Subcutaneous abdominal adipose tissue (tissue), 5 donors: ENCODE measurements at regions not wholly inside any gene's neighbourhood (a gene's known extent, or its start where the extent isn't known, plus 50 kb on each side); places are given as distances from the start of the nearest gene placed in this dataset.

Experiments
- H3K27ac ChIP-seq: one replicate; pipeline ENCODE4 v1.7.0; 2013; ENCODE audit warnings: low read depth, mild to moderate bottlenecking, inconsistent platforms, low read length, moderate library complexity
- H3K27me3 ChIP-seq, 5 donors: one replicate each; pipeline ENCODE4 v1.7.0; 2013; ENCODE audit warnings: low read length in 5 of 5, inconsistent platforms in 1 of 5; ENCODE audit not compliant: control insufficient read depth in 5 of 5, insufficient read depth in 4 of 5
- H3K36me3 ChIP-seq, 5 donors: one replicate each; pipeline ENCODE4 v1.7.0; 2013; ENCODE audit warnings: low read length in 5 of 5; ENCODE audit not compliant: control insufficient read depth in 5 of 5, insufficient read depth in 5 of 5
- H3K4me1 ChIP-seq, 5 donors: one replicate each; pipeline ENCODE4 v1.7.0; 2013; ENCODE audit warnings: low read length in 5 of 5, mild to moderate bottlenecking in 3 of 5, moderate library complexity in 1 of 5; ENCODE audit not compliant: control insufficient read depth in 5 of 5, insufficient read depth in 5 of 5
- H3K4me3 ChIP-seq, 5 donors: one replicate each; pipeline ENCODE4 v1.7.0; 2013; ENCODE audit warnings: low read length in 5 of 5, low read depth in 1 of 5
- H3K9ac ChIP-seq, 5 donors: one replicate each; pipeline ENCODE4 v1.7.0; 2013; ENCODE audit warnings: low read length in 5 of 5, mild to moderate bottlenecking in 4 of 5, moderate library complexity in 3 of 5
- H3K9me3 ChIP-seq, 5 donors: one replicate each; pipeline ENCODE4 v1.7.0; 2013; ENCODE audit warnings: low read length in 5 of 5; ENCODE audit not compliant: control insufficient read depth in 5 of 5
- donor health status: healthy.
- donor health status: healthy.
- donor health status: healthy.
- donor health status: healthy.
- donor health status: healthy.

DNA sequence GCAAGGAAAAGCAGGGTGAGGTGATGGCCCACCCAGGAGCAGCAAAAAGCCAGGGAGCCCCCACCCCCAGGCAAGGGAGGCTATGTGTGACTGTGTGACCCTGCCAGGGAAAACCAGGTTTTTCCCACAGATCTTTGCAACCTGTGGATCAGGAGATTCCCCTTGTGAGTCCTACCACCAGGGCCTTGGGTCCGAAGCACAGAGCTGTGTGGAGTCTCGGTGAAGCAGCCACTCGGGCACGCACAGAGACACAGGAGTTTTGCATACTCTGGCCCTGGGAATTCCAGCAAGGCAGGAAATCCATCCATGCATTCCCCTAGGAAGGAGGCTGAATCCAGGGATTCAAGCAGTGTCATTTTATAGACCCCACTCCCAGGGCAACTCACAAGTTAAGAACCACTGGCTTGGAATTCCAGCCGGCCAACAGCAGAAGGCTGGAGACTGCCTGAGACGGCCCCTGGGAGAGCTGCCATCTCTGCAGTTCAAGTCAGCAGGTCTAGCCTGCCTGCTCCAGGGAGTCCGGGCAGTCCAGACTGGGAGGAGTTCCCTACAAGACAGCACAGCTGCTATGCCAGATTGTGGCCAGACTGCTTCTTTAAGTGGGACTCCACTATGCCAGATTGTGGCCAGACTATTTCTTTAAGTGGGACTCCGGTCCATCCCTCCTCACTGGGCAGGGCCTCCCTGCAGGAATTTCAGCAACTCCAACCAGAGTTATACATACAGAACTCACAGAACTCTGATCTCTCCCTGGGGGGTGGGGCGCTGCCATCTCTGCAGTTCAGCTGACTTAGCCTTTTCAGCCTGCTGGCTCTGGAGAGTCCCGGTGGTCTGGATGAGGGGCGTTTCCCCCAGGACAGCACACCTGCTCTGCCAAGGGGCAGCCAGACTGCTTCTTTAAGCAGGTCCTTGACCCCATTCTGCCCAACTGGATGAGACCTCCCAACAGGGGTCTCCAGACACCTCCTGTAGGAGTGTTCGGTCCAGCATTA lies 85.1 kb upstream of the ADAD1 start:
- Histone ChIP-seq H3K4me3 (no peak overlapping the region), H3K9ac (no peak overlapping the region), H3K36me3 (peaks cover 27 to 46% (median 32%) of the 10 kb centered on the region in 5 donors), H3K27ac (no peak overlapping the region), H3K9me3 (no peaks in the 10 kb centered on the region), H3K4me1 (peaks cover 0 to 4% (median 0%) of the 10 kb centered on the region in 5 donors), H3K27me3 (no peaks in the 10 kb centered on the region)

DNA sequence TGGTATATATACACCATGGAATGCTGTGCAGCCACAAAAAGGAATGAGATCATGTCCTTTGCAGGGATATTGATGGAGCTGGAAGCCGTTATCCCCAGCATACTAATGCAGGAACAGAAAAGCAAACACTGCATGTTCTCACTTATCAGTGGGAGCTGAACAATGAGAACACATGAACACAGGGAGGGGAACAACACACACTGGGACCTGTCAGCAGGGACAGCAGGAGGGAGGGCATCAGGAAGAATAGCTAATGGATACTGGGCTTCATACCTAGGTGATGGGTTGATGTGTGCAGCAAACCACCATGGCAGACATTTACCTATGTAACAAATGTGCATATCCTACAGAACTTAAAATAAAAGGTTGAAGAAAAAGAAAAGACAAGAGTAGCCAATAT lies 81.1 kb upstream of the ADAD1 start:
- H3K9ac ChIP-seq = no peak overlapping the region
- no peak overlapping the region for H3K4me3 ChIP-seq
- H3K27ac ChIP-seq = no peak overlapping the region
- H3K36me3 ChIP-seq = peaks cover 11 to 34% (median 26%) of the 10 kb centered on the region in 5 donors
- no peaks in the 10 kb centered on the region for H3K27me3 ChIP-seq
- no peaks in the 10 kb centered on the region for H3K9me3 ChIP-seq
- H3K4me1 ChIP-seq = peaks cover 0 to 4% (median 0%) of the 10 kb centered on the region in 5 donors

DNA sequence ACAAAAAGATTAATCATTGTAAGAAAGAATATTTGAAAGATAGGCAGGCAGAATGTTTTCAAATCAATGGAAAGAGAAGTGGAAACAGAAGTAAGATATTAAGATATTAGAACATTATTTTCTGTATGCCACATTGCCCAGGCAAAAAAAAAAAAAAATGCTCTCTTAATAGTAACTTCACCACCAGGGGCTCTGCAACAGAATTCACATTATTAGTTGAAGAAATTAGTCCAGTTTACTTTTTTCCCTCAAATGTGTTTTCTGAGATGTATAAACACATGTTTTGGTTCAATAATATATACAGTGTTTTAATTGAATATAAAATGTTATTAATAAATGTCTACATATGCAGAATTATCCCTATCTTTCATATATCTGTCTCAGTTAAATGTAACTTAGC lies 78.0 kb upstream of the ADAD1 start:
- peaks cover 10 to 36% (median 20%) of the 10 kb centered on the region in 5 donors for H3K36me3 ChIP-seq
- H3K4me1 ChIP-seq = no peaks in the 10 kb centered on the region
- H3K9me3 ChIP-seq = no peaks in the 10 kb centered on the region
- H3K27ac ChIP-seq = no peak overlapping the region
- no peak overlapping the region for H3K9ac ChIP-seq
- H3K27me3 ChIP-seq = no peaks in the 10 kb centered on the region
- no peak overlapping the region for H3K4me3 ChIP-seq

GRCh38 chr4:122305853-122306252 lies 73.0 kb upstream of the ADAD1 start:
- Histone ChIP-seq H3K27me3 (no peaks in the 10 kb centered on the region), H3K27ac (no peak overlapping the region), H3K4me3 (no peak overlapping the region), H3K9me3 (no peaks in the 10 kb centered on the region), H3K36me3 (peaks cover 21 to 60% (median 48%) of the 10 kb centered on the region in 5 donors), H3K4me1 (no peaks in the 10 kb centered on the region), H3K9ac (no peak overlapping the region)

DNA sequence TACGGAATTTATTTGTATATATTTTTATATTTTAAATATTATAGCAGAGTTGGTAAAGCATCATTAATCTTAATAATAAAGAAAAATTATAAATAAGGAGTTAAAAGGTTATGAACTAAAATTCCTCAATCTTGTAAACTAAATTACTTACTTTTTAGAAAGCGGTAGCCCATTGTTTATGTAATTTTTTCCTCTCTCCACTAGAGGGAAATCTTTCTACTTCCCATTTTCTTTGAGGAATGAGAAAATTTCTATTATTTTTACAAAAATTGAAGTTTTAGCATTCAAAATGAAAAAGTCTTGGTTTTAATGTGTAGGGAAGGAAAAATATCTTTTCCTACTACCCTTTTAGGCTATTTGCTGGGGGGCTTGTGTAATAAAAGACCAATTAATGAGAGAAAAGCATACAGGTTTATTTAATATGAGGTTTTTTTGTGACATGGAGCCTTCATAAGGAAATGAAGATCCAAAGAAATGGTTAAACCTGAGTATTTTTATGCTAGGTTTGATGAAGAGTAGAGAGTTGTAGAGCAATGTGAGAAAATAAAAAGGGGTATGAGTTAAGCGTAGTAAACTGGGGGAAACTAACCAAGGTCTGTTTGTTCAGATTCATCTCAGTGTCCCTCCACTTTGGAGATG lies 68.7 kb upstream of the ADAD1 start:
- Histone ChIP-seq H3K36me3 (peaks cover 15 to 51% (median 31%) of the 10 kb centered on the region in 5 donors), H3K4me3 (no peak overlapping the region), H3K27me3 (no peaks in the 10 kb centered on the region), H3K9ac (no peak overlapping the region), H3K27ac (no peak overlapping the region), H3K4me1 (no peaks in the 10 kb centered on the region), H3K9me3 (no peaks in the 10 kb centered on the region)

GRCh38 chr4:122313006-122313646 lies 65.7 kb upstream of the ADAD1 start:
- Histone ChIP-seq H3K9me3 (no peaks in the 10 kb centered on the region), H3K4me3 (no peak overlapping the region), H3K9ac (no peak overlapping the region), H3K27ac (no peak overlapping the region), H3K36me3 (peaks cover 30 to 54% (median 47%) of the 10 kb centered on the region in 5 donors), H3K4me1 (no peaks in the 10 kb centered on the region), H3K27me3 (no peaks in the 10 kb centered on the region)

DNA sequence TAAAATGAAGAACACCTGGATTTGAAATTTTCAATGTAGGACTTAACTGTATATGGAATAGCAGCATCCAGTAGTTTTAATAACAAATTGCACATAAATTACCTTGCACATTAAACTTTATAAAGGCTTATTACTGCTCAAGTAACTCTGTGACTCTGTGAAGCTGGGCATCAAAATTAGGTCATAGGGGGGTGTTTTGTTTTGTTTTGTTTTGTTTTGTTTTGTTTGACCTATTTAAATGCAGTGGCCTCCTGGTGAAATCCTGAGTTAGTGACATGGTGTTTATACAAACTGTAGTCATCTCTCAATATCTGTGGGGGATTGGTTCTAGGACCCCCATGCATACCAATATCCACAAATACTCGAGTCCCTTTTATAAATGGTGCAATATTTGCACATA lies 51.9 kb upstream of the ADAD1 start:
- Histone ChIP-seq H3K27me3 (no peaks in the 10 kb centered on the region), H3K9me3 (no peaks in the 10 kb centered on the region), H3K9ac (no peak overlapping the region), H3K4me3 (no peak overlapping the region), H3K27ac (no peak overlapping the region), H3K36me3 (peaks cover 20 to 64% (median 48%) of the 10 kb centered on the region in 5 donors), H3K4me1 (no peaks in the 10 kb centered on the region)

- Histone ChIP-seq H3K9ac (no peak overlapping the region), H3K9me3 (no peaks in the 10 kb centered on the region), H3K4me1 (no peaks in the 10 kb centered on the region), H3K27me3 (no peaks in the 10 kb centered on the region), H3K36me3 (peaks cover 19 to 52% (median 39%) of the 10 kb centered on the region in 5 donors), H3K27ac (no peak overlapping the region), H3K4me3 (no peak overlapping the region)
Observed at GRCh38 chr4:122328893-122329292, 49.9 kb upstream of the ADAD1 start.
